HCT116 (cell line): ENCODE measurements at regions not wholly inside any gene's neighbourhood (a gene's known extent, or its start where the extent isn't known, plus 50 kb on each side); places are given as distances from the start of the nearest gene placed in this dataset.

Experiments used
- ATAC-seq: fragments of 200-7000 bp; cut with Tn5 transposase; 2 replicates; pipeline ENCODE4 v1.9.1; 2020; ENCODE audit warnings: mild to moderate bottlenecking, moderate library complexity
- BruUV-seq: library from RNA; stranded (reverse); fragments of 400-500 nt; replicated peaks from 2 replicates; lab custom pipeline; 2021; lab: Mats Ljungman, UMichigan
- CTCF ChIA-PET: fragments of 300-600 bp; sonication (Branson Sonifier 250); formaldehyde crosslinking; loops from one replicate; lab custom pipeline; 2021; ENCODE audit warnings: antibody characterized with exemption; lab: Charles Lee
- POLR2A ChIA-PET: fragments of 300-600, 350-600 bp; sonication (Branson Sonifier 250); formaldehyde crosslinking; loops from one replicate; lab custom pipeline; 2021; ENCODE audit warnings: antibody characterized with exemption; lab: Charles Lee
- RAD21 ChIA-PET, 2 experiments: fragments of 300-600 bp; sonication (Branson Sonifier 250); formaldehyde crosslinking; loops; one replicate each; lab custom pipeline; 2023; ENCODE audit warnings: low total read pairs in 2 of 2; ENCODE audit not compliant: uncharacterized antibody in 2 of 2, unreplicated experiment in 2 of 2, low non-redundant PET in 1 of 2; lab: Charles Lee
- DNase-seq: peaks from one replicate; pipeline ENCODE4 v3.0.0-alpha.2; 2010; ENCODE audit warnings: low read depth, low spot score
- H2AFZ ChIP-seq: fragments of 200-600 bp; shearing (Covaris generic), sonication (generic); 2 replicates; pipeline ENCODE4 v1.6.1; 2017; ENCODE audit warnings: low read depth, mixed run types, mixed read lengths, antibody characterized with exemption, low read length; ENCODE audit not compliant: poor library complexity, severe bottlenecking
- H3K27ac ChIP-seq: 2 replicates; pipeline ENCODE4 v1.5.1; 2012; ENCODE audit warnings: low read depth, low read length
- H3K27me3 ChIP-seq: fragments of 200-600 bp; sonication (generic); 2 replicates; pipeline ENCODE4 v1.6.1; 2016; ENCODE audit warnings: mixed run types, low read length, mixed read lengths; ENCODE audit not compliant: insufficient read depth
- H3K36me3 ChIP-seq, 2 experiments: fragments of 200-500 bp in 1 of 2; fragments of 200-600 bp in 1 of 2; sonication (Bioruptor generic) in 1 of 2; sonication (generic) in 1 of 2; 2 replicates each; pipeline versions ENCODE4 v1.5.1 to v1.6.1; 2014 to 2016; ENCODE audit warnings: low read length in 2 of 2, inconsistent platforms in 1 of 2, mixed read lengths in 1 of 2, mixed run types in 1 of 2; ENCODE audit not compliant: insufficient read depth in 2 of 2, control insufficient read depth in 1 of 2
- H3K4me1 ChIP-seq, 2 experiments: fragments of 200-600 bp in 1 of 2; sonication (generic) in 1 of 2; 2 replicates each; pipeline versions ENCODE4 v1.5.1 to v1.6.1; 2012 to 2017; ENCODE audit warnings: low read length in 2 of 2, inconsistent platforms in 1 of 2, mild to moderate bottlenecking in 1 of 2, mixed read lengths in 1 of 2, mixed run types in 1 of 2, moderate library complexity in 1 of 2; ENCODE audit not compliant: insufficient read depth in 2 of 2, control insufficient read depth in 1 of 2
- H3K4me2 ChIP-seq: fragments of 200-600 bp; sonication (generic); 2 replicates; pipeline ENCODE4 v1.6.1; 2017; ENCODE audit warnings: mixed run types, low read length, mixed read lengths
- H3K4me3 ChIP-seq, 2 experiments: fragments of 200-600 bp in 1 of 2; sonication (generic) in 1 of 2; replicated peaks in 1 of 2; 2 replicates each; pipeline ENCODE4 v1.5.1; 2011 to 2016; ENCODE audit warnings: low read length in 2 of 2, control low read depth in 1 of 2, low read depth in 1 of 2, mild to moderate bottlenecking in 1 of 2, mixed read lengths in 1 of 2, mixed run types in 1 of 2
- H3K79me2 ChIP-seq: fragments of 200-600 bp; sonication (generic); 2 replicates; pipeline ENCODE4 v1.6.1; 2017; ENCODE audit warnings: mild to moderate bottlenecking, mixed run types, low read length, moderate library complexity, mixed read lengths; ENCODE audit not compliant: insufficient read depth
- H3K9ac ChIP-seq: fragments of 200-600 bp; sonication (generic); 2 replicates; pipeline ENCODE4 v1.6.1; 2016; ENCODE audit warnings: low read length, mixed read lengths
- H3K9me2 ChIP-seq: fragments of 200-600 bp; sonication (generic), shearing (Covaris generic); 2 replicates; pipeline ENCODE4 v1.6.1; 2017; ENCODE audit warnings: mixed run types, mild to moderate bottlenecking, moderate library complexity; ENCODE audit not compliant: insufficient read depth
- H3K9me3 ChIP-seq, 2 experiments: fragments of 200-500 bp in 1 of 2; fragments of 200-600 bp in 1 of 2; sonication (Bioruptor generic) in 1 of 2; sonication (generic) in 1 of 2; 2 replicates each; pipeline ENCODE4 v1.6.1; 2014 to 2017; ENCODE audit warnings: low read length in 2 of 2, mixed read lengths in 2 of 2, inconsistent platforms in 1 of 2, low read depth in 1 of 2, mild to moderate bottlenecking in 1 of 2, mixed run types in 1 of 2, moderate library complexity in 1 of 2; ENCODE audit not compliant: control insufficient read depth in 1 of 2, insufficient read depth in 1 of 2
- H4K20me1 ChIP-seq: fragments of 200-600 bp; sonication (generic), shearing (Covaris generic); 2 replicates; pipeline ENCODE4 v1.6.1; 2017; ENCODE audit warnings: mixed run types, mild to moderate bottlenecking, moderate library complexity; ENCODE audit not compliant: insufficient read depth
- CBX3 ChIP-seq: IDR thresholded peaks from 2 replicates; pipeline ENCODE4 v1.6.1; 2012; ENCODE audit warnings: low read depth
- EGR1 ChIP-seq: IDR thresholded peaks from 2 replicates; pipeline ENCODE4 v1.6.1; 2012; ENCODE audit warnings: low read depth
- ELF1 ChIP-seq: IDR thresholded peaks from 2 replicates; pipeline ENCODE4 v1.6.1; 2012; ENCODE audit warnings: low read depth, borderline replicate concordance
- EZH2 ChIP-seq: fragments of 200-600 bp; sonication (generic); IDR thresholded peaks from 2 replicates; pipeline ENCODE4 v1.6.1; 2017; ENCODE audit warnings: antibody characterized with exemption, mixed run types
- FOSL1 ChIP-seq: IDR thresholded peaks from 2 replicates; pipeline ENCODE4 v1.6.1; 2012; ENCODE audit warnings: low read depth
- JUND ChIP-seq: IDR thresholded peaks from 2 replicates; pipeline ENCODE4 v1.6.1; 2012
- POLR2A ChIP-seq: IDR thresholded peaks from 2 replicates; pipeline ENCODE4 v1.7.0; 2011; ENCODE audit warnings: borderline replicate concordance; ENCODE audit not compliant: insufficient read depth, insufficient read length; ENCODE audit errors: extremely low read depth
- SP1 ChIP-seq: IDR thresholded peaks from 2 replicates; pipeline ENCODE4 v1.6.1; 2012; ENCODE audit warnings: low read depth
- SRF ChIP-seq: IDR thresholded peaks from 2 replicates; pipeline ENCODE4 v1.6.1; 2012; ENCODE audit warnings: low read depth
- TCF7L2 ChIP-seq: IDR thresholded peaks from 2 replicates; pipeline ENCODE4 v1.7.0; 2011; ENCODE audit warnings: borderline replicate concordance, inconsistent platforms; ENCODE audit not compliant: insufficient read depth, insufficient read length; ENCODE audit errors: extremely low read depth
- ZFX ChIP-seq: fragments of 450-650 bp; IDR thresholded peaks from 2 replicates; pipeline ENCODE4 v1.6.1; 2017
- ZNF274 ChIP-seq: fragments of 200-500 bp; sonication (Bioruptor generic); IDR thresholded peaks from 2 replicates; pipeline ENCODE4 v1.6.1; 2014; ENCODE audit warnings: mild to moderate bottlenecking, low read depth, low read length, inconsistent platforms
- intact Hi-C: fragments of 100-400 bp; cut with micrococcal nuclease; formaldehyde crosslinking; loops from 2 replicates; pipeline ENCODE4 v1.10.0; 2022
- TF ChIP-seq, protein P1 (sequence below), 3 experiments: fragments of 200-600 bp in 1 of 3; sonication (generic) in 1 of 3; IDR thresholded peaks in 2 of 3; conservative IDR thresholded peaks in 1 of 3; 2 replicates each; pipeline ENCODE4 v1.5.1; 2012 to 2017; ENCODE audit warnings: low read depth in 2 of 3, low read length in 2 of 3, antibody characterized with exemption in 1 of 3, borderline replicate concordance in 1 of 3, control low read depth in 1 of 3, mild to moderate bottlenecking in 1 of 3, mixed read lengths in 1 of 3, mixed run types in 1 of 3, moderate library complexity in 1 of 3; ENCODE audit not compliant: insufficient read depth in 1 of 3
- TF ChIP-seq, protein P2 (sequence below): IDR thresholded peaks from 2 replicates; pipeline ENCODE4 v1.6.1; 2011; ENCODE audit warnings: mild to moderate bottlenecking, low read length, moderate library complexity; ENCODE audit not compliant: insufficient replicate concordance; ENCODE audit errors: extremely low read depth
- TF ChIP-seq, protein P3 (sequence below): IDR thresholded peaks from 2 replicates; pipeline ENCODE4 v1.6.1; 2012

DNA sequence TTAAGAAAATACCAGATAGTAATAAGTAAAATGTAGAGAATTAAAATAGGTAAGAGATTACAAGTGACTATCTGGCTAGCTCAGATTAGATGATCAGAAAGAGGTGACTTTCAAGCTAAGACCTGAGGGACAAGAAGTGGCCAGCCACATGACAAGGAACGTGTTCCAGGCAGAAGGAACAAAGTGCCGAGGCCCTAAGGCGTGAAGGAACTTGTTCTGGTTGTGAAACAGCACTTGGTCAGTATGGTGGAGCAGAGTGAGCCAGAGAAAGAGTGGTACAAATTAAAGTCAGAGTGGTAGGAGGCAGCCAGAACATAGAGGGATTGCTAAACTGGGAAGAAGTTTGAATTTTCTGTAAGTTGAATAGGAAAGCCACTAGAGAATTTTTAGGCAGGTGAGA is 73.6 kb downstream of the ADRB2 start:
- Histone ChIP-seq H3K9me2 (no peaks in the 10 kb centered on the region), H3K9ac (no peak overlapping the region), H3K9me3 (no peaks in the 10 kb centered on the region), H3K4me2 (no peak overlapping the region), H4K20me1 (no peaks in the 10 kb centered on the region), H2AFZ (no peak overlapping the region), H3K27ac (no peak overlapping the region), H3K4me3 (no peak overlapping the region), H3K27me3 (no peaks in the 10 kb centered on the region), H3K79me2 (no peaks in the 10 kb centered on the region), H3K4me1 (no peaks in the 10 kb centered on the region), H3K36me3 (no peaks in the 10 kb centered on the region)
- DNase-seq (no peak), ATAC-seq (no peak)
- no peak for TF ChIP-seq POLR2A
- no peak for TF ChIP-seq ZNF274
- no peak for TF ChIP-seq CBX3
- TF ChIP-seq, protein P1, sequence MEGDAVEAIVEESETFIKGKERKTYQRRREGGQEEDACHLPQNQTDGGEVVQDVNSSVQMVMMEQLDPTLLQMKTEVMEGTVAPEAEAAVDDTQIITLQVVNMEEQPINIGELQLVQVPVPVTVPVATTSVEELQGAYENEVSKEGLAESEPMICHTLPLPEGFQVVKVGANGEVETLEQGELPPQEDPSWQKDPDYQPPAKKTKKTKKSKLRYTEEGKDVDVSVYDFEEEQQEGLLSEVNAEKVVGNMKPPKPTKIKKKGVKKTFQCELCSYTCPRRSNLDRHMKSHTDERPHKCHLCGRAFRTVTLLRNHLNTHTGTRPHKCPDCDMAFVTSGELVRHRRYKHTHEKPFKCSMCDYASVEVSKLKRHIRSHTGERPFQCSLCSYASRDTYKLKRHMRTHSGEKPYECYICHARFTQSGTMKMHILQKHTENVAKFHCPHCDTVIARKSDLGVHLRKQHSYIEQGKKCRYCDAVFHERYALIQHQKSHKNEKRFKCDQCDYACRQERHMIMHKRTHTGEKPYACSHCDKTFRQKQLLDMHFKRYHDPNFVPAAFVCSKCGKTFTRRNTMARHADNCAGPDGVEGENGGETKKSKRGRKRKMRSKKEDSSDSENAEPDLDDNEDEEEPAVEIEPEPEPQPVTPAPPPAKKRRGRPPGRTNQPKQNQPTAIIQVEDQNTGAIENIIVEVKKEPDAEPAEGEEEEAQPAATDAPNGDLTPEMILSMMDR (IDR thresholded peaks at IDR 0.05 in 2 of 3, conservative IDR thresholded peaks at IDR 0.05 in 1 of 3; ENCODE audit: borderline replicate concordance in 1 of 3, insufficient read depth in 1 of 3, low read depth in 2 of 3, low read length in 2 of 3), result no peak
- TF ChIP-seq, protein P2, sequence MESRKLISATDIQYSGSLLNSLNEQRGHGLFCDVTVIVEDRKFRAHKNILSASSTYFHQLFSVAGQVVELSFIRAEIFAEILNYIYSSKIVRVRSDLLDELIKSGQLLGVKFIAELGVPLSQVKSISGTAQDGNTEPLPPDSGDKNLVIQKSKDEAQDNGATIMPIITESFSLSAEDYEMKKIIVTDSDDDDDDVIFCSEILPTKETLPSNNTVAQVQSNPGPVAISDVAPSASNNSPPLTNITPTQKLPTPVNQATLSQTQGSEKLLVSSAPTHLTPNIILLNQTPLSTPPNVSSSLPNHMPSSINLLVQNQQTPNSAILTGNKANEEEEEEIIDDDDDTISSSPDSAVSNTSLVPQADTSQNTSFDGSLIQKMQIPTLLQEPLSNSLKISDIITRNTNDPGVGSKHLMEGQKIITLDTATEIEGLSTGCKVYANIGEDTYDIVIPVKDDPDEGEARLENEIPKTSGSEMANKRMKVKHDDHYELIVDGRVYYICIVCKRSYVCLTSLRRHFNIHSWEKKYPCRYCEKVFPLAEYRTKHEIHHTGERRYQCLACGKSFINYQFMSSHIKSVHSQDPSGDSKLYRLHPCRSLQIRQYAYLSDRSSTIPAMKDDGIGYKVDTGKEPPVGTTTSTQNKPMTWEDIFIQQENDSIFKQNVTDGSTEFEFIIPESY, result no peak
- no peak for TF ChIP-seq FOSL1
- TF ChIP-seq SP1, result no peak
- no peak for TF ChIP-seq ELF1
- TF ChIP-seq ZFX, result no peak
- TF ChIP-seq TCF7L2, result no peak
- TF ChIP-seq EGR1, result no peak
- no peak for TF ChIP-seq EZH2
- TF ChIP-seq, protein P3, sequence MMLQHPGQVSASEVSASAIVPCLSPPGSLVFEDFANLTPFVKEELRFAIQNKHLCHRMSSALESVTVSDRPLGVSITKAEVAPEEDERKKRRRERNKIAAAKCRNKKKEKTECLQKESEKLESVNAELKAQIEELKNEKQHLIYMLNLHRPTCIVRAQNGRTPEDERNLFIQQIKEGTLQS, result no peak
- no peak for TF ChIP-seq SRF
- no peak for TF ChIP-seq JUND
- RAD21 ChIA-PET, result no interaction called here
- intact Hi-C loops, result no loop called here
- no TSS peak for BruUV-seq
- POLR2A ChIA-PET, result no interaction called here
- CTCF ChIA-PET, result no interaction called here
